Stimulated activated CD8-positive, alpha-beta memory T cell treated with anti-CD3 and anti-CD28 coated beads, Interleukin-7, amount 100 ng/mL, for 24 hours (primary cell): ENCODE measurements at regions not wholly inside any gene's neighbourhood (a gene's known extent, or its start where the extent isn't known, plus 50 kb on each side); places are given as distances from the start of the nearest gene placed in this dataset.

Experiments used
- DNase-seq: peaks from one replicate; pipeline ENCODE4 v3.0.0-alpha.2; 2020; ENCODE audit warnings: low read depth

- DNase-seq: no peak
These were observed 612.9 kb upstream of the DAB2 start for GRCh38 chr5:40037713-40038112.

- DNase-seq: no peak
These were observed 609.7 kb upstream of the DAB2 start for GRCh38 chr5:40034441-40034840.

- no peak for DNase-seq
These were observed 608.6 kb upstream of the DAB2 start for GRCh38 chr5:40033411-40033810.

- DNase-seq: no peak
These were observed 608.2 kb upstream of the DAB2 start for GRCh38 chr5:40033009-40033408.

GRCh38 chr5:40030661-40031060 is 605.9 kb upstream of the DAB2 start:
- no peak for DNase-seq

GRCh38 chr5:40029711-40030495 is 605.1 kb upstream of the DAB2 start:
- DNase-seq: no peak

- DNase-seq: no peak
These were observed 602.6 kb upstream of the DAB2 start for GRCh38 chr5:40027400-40027799.

GRCh38 chr5:40025586-40025985 is 600.8 kb upstream of the DAB2 start:
- DNase-seq: no peak

- no peak for DNase-seq
These were observed 597.3 kb upstream of the DAB2 start for GRCh38 chr5:40022057-40022456.

- DNase-seq: no peak
These were observed 596.2 kb upstream of the DAB2 start for GRCh38 chr5:40021007-40021406.

- no peak for DNase-seq
These were observed 593.1 kb upstream of the DAB2 start for GRCh38 chr5:40017918-40018317.

- DNase-seq: no peak
These were observed 592.4 kb upstream of the DAB2 start for GRCh38 chr5:40017135-40017534.

- DNase-seq: no peak
These were observed 585.7 kb upstream of the DAB2 start for GRCh38 chr5:40010436-40010835.

GRCh38 chr5:40006260-40006659 is 581.5 kb upstream of the DAB2 start:
- no peak for DNase-seq

GRCh38 chr5:40001796-40002195 is 577.0 kb upstream of the DAB2 start:
- no peak for DNase-seq

GRCh38 chr5:39998518-39998917 is 573.7 kb upstream of the DAB2 start:
- DNase-seq: no peak

- no peak for DNase-seq
These were observed 571.2 kb upstream of the DAB2 start for GRCh38 chr5:39995990-39996389.

GRCh38 chr5:39992617-39993202 is 567.9 kb upstream of the DAB2 start:
- DNase-seq: no peak

- DNase-seq: no peak
These were observed 561.8 kb upstream of the DAB2 start for GRCh38 chr5:39986614-39987013.

- no peak for DNase-seq
These were observed 555.3 kb upstream of the DAB2 start for GRCh38 chr5:39980056-39980455.

GRCh38 chr5:39977066-39977655 is 552.4 kb upstream of the DAB2 start:
- DNase-seq: no peak

GRCh38 chr5:39970117-39970798 is 545.5 kb upstream of the DAB2 start:
- DNase-seq: no peak

- no peak for DNase-seq
These were observed 543.6 kb upstream of the DAB2 start for GRCh38 chr5:39968381-39968780.
